Activated CD8-positive, alpha-beta memory T cell treated with anti-CD3 and anti-CD28 coated beads for 1 hour (primary cell): ENCODE measurements at regions not wholly inside any gene's neighbourhood (a gene's known extent, or its start where the extent isn't known, plus 50 kb on each side); places are given as distances from the start of the nearest gene placed in this dataset.
"Not testable (repeated sequence)": the region's sequence is repeated elsewhere in the genome, so short reads cannot be mapped to it uniquely, and the experiment has no call there.

Experiments used
- DNase-seq, 2 donors: peaks; one replicate each; pipeline ENCODE4 v3.0.0-alpha.2; 2020; ENCODE audit warnings: low read depth in 1 of 2; ENCODE audit errors: extremely low read depth in 1 of 2

- no peak for DNase-seq
Observed at GRCh38 chr3:118501152-118501551, 533.5 kb downstream of the IGSF11 start.

GRCh38 chr3:118504906-118505305 lies 529.7 kb downstream of the IGSF11 start:
- DNase-seq, result no peak

- no peak for DNase-seq
Observed at GRCh38 chr3:118505784-118506183, 528.9 kb downstream of the IGSF11 start.

- no peak for DNase-seq
Observed at GRCh38 chr3:118511402-118511801, 523.2 kb downstream of the IGSF11 start.

- no peak for DNase-seq
Observed at GRCh38 chr3:118512301-118512700, 522.3 kb downstream of the IGSF11 start.

- no peak for DNase-seq
Observed at GRCh38 chr3:118525077-118525476, 509.6 kb downstream of the IGSF11 start.

- DNase-seq, result no peak
Observed at GRCh38 chr3:118526758-118527513, 507.7 kb downstream of the IGSF11 start.

GRCh38 chr3:118527514-118528044 lies 507.1 kb downstream of the IGSF11 start:
- no peak for DNase-seq

GRCh38 chr3:118529554-118529953 lies 505.1 kb downstream of the IGSF11 start:
- no peak for DNase-seq

GRCh38 chr3:118530350-118530922 lies 504.2 kb downstream of the IGSF11 start:
- DNase-seq, result no peak

GRCh38 chr3:118530927-118531356 lies 503.7 kb downstream of the IGSF11 start:
- not testable (repeated sequence) for DNase-seq

- no peak for DNase-seq
Observed at GRCh38 chr3:118531816-118532215, 502.8 kb downstream of the IGSF11 start.

GRCh38 chr3:118533676-118534075 lies 501.0 kb downstream of the IGSF11 start:
- DNase-seq, result no peak

- no peak for DNase-seq
Observed at GRCh38 chr3:118534519-118534918, 500.1 kb downstream of the IGSF11 start.

- no peak for DNase-seq
Observed at GRCh38 chr3:118536764-118537163, 497.9 kb downstream of the IGSF11 start.

- no peak for DNase-seq
Observed at GRCh38 chr3:118537454-118537853, 497.2 kb downstream of the IGSF11 start.

GRCh38 chr3:118538187-118538586 lies 496.5 kb downstream of the IGSF11 start:
- no peak for DNase-seq

- not testable (repeated sequence) for DNase-seq
Observed at GRCh38 chr3:118539820-118540447, 494.7 kb downstream of the IGSF11 start.

GRCh38 chr3:118540448-118540821 lies 494.2 kb downstream of the IGSF11 start:
- not testable (repeated sequence) for DNase-seq

- no peak for DNase-seq
Observed at GRCh38 chr3:118540826-118541225, 493.8 kb downstream of the IGSF11 start.

GRCh38 chr3:118541796-118542195 lies 492.9 kb downstream of the IGSF11 start:
- no peak for DNase-seq

GRCh38 chr3:118543832-118544231 lies 490.8 kb downstream of the IGSF11 start:
- DNase-seq, result no peak
